IMR-90 (cell line): ENCODE measurements at regions not wholly inside any gene's neighbourhood (a gene's known extent, or its start where the extent isn't known, plus 50 kb on each side); places are given as distances from the start of the nearest gene placed in this dataset.

Experiments used
- ATAC-seq: fragments of 200-7000 bp; cut with Tn5 transposase; 2 replicates; pipeline ENCODE4 v1.9.1; 2020; ENCODE audit warnings: low read depth, mild to moderate bottlenecking, moderate library complexity
- BruUV-seq: library from RNA; stranded (reverse); fragments of 400-500 nt; replicated peaks from 2 replicates; lab custom pipeline; 2021; lab: Mats Ljungman, UMichigan
- CTCF ChIA-PET: fragments of 300-600 bp; formaldehyde crosslinking; extraction: SDS; loops from one replicate; lab custom pipeline; 2021; ENCODE audit warnings: antibody characterized with exemption; lab: Yijun Ruan, JAX
- POLR2A ChIA-PET: fragments of 300-600 bp; sonication (Branson Sonifier 250); formaldehyde crosslinking; loops from one replicate; lab custom pipeline; 2022; ENCODE audit warnings: antibody characterized with exemption; ENCODE audit not compliant: unreplicated experiment; lab: Charles Lee
- DNase-seq: peaks from one replicate; pipeline ENCODE4 v3.0.0; 2013
- H2AFZ ChIP-seq: replicated peaks from 2 replicates; pipeline ENCODE3; 2013; ENCODE audit warnings: low read length, mild to moderate bottlenecking; ENCODE audit not compliant: poor library complexity
- H2AK5ac ChIP-seq: 2 replicates; pipeline ENCODE4 v1.6.1; 2013; ENCODE audit warnings: low read depth, low read length, inconsistent platforms
- H2AK9ac ChIP-seq: replicated peaks from 2 replicates; pipeline ENCODE3; 2013; ENCODE audit warnings: mild to moderate bottlenecking, low read depth, low read length, moderate library complexity; ENCODE audit not compliant: poor library complexity
- H2BK120ac ChIP-seq: 2 replicates; pipeline ENCODE4 v1.6.1; 2013; ENCODE audit warnings: low read depth, low read length, inconsistent platforms
- H2BK15ac ChIP-seq: 3 replicates; pipeline ENCODE4 v1.6.1; 2013; ENCODE audit warnings: low read depth, low read length, inconsistent platforms
- H2BK20ac ChIP-seq: 2 replicates; pipeline ENCODE4 v1.6.1; 2013; ENCODE audit warnings: low read depth, mild to moderate bottlenecking, inconsistent platforms, low read length, moderate library complexity
- H2BK5ac ChIP-seq: 2 replicates; pipeline ENCODE4 v1.6.1; 2013; ENCODE audit warnings: mild to moderate bottlenecking, low read depth, low read length, inconsistent platforms; ENCODE audit not compliant: poor library complexity, severe bottlenecking
- H3K14ac ChIP-seq: replicated peaks from 2 replicates; pipeline ENCODE4 v1.6.1; 2013; ENCODE audit warnings: low read depth, low read length, inconsistent platforms
- H3K18ac ChIP-seq: 2 replicates; pipeline ENCODE4 v1.6.1; 2013; ENCODE audit warnings: low read depth, low read length, control low read depth
- H3K23ac ChIP-seq: 2 replicates; pipeline ENCODE4 v1.6.1; 2013; ENCODE audit warnings: low read depth, low read length, inconsistent platforms
- H3K27ac ChIP-seq: 2 replicates; pipeline ENCODE4 v1.5.1; 2013; ENCODE audit warnings: mild to moderate bottlenecking, control low read depth, low read length; ENCODE audit not compliant: insufficient read depth
- H3K27me3 ChIP-seq: 2 replicates; pipeline ENCODE4 v1.6.1; 2013; ENCODE audit warnings: low read length; ENCODE audit not compliant: control insufficient read depth, insufficient read depth
- H3K36me3 ChIP-seq: 2 replicates; pipeline ENCODE4 v1.6.1; 2013; ENCODE audit warnings: low read length, mixed read lengths; ENCODE audit not compliant: control insufficient read depth, insufficient read depth
- H3K4ac ChIP-seq: 2 replicates; pipeline ENCODE4 v1.6.1; 2013; ENCODE audit warnings: low read depth, low read length, inconsistent platforms
- H3K4me1 ChIP-seq: 2 replicates; pipeline ENCODE4 v1.6.1; 2013; ENCODE audit warnings: low read length, mixed read lengths; ENCODE audit not compliant: control insufficient read depth, insufficient read depth
- H3K4me2 ChIP-seq: 2 replicates; pipeline ENCODE4 v1.6.1; 2013; ENCODE audit warnings: low read depth, mild to moderate bottlenecking, control low read depth, low read length, moderate library complexity
- H3K4me3 ChIP-seq: 2 replicates; pipeline ENCODE4 v1.5.1; 2013; ENCODE audit warnings: low read depth, mild to moderate bottlenecking, control low read depth, low read length, moderate library complexity; ENCODE audit not compliant: insufficient read depth
- H3K56ac ChIP-seq: 2 replicates; pipeline ENCODE4 v1.6.1; 2013; ENCODE audit warnings: low read length, inconsistent platforms; ENCODE audit not compliant: insufficient read depth; ENCODE audit errors: extremely low read depth
- H3K79me1 ChIP-seq, 2 experiments: 2 replicates each; pipeline ENCODE4 v1.6.1; 2013; ENCODE audit warnings: low read length in 2 of 2, inconsistent platforms in 1 of 2, low read depth in 1 of 2
- H3K9ac ChIP-seq: 2 replicates; pipeline ENCODE4 v1.6.1; 2013; ENCODE audit warnings: low read depth, low read length, control low read depth
- H3K9me1 ChIP-seq: 2 replicates; pipeline ENCODE4 v1.6.1; 2013; ENCODE audit warnings: low read length, inconsistent platforms; ENCODE audit not compliant: insufficient read depth
- H3K9me3 ChIP-seq: 2 replicates; pipeline ENCODE4 v1.6.1; 2013; ENCODE audit warnings: low read length; ENCODE audit not compliant: control insufficient read depth, insufficient read depth
- H4K20me1 ChIP-seq: 2 replicates; pipeline ENCODE4 v1.6.1; 2013; ENCODE audit warnings: low read length, inconsistent platforms; ENCODE audit not compliant: insufficient read depth
- H4K5ac ChIP-seq: 2 replicates; pipeline ENCODE4 v1.6.1; 2013; ENCODE audit warnings: mild to moderate bottlenecking, low read depth, low read length, control low read depth
- H4K8ac ChIP-seq, 2 experiments: 2 replicates each; pipeline ENCODE4 v1.6.1; 2013; ENCODE audit warnings: low read depth in 2 of 2, low read length in 2 of 2, control low read depth in 1 of 2, inconsistent platforms in 1 of 2
- H4K91ac ChIP-seq: 2 replicates; pipeline ENCODE4 v1.6.1; 2013; ENCODE audit warnings: low read depth, low read length, inconsistent platforms; ENCODE audit not compliant: insufficient read depth
- CEBPB ChIP-seq: IDR thresholded peaks from 2 replicates; pipeline ENCODE4 v1.6.1; 2012; ENCODE audit warnings: low read depth, low read length, improper control_type of control experiment
- ELK1 ChIP-seq: fragments of 150-350 bp; IDR thresholded peaks from 2 replicates; pipeline ENCODE4 v1.6.1; 2016; ENCODE audit warnings: low read depth, mild to moderate bottlenecking, low read length, moderate library complexity, borderline replicate concordance
- MAFK ChIP-seq: IDR thresholded peaks from 2 replicates; pipeline ENCODE4 v1.6.1; 2012; ENCODE audit warnings: low read depth, low read length, improper control_type of control experiment
- NFE2L2 ChIP-seq: fragments of 150-350 bp; IDR thresholded peaks from 2 replicates; pipeline ENCODE4 v1.6.1; 2016; ENCODE audit warnings: low read depth, mild to moderate bottlenecking, low read length
- RAD21 ChIP-seq: IDR thresholded peaks from 2 replicates; pipeline ENCODE4 v1.6.1; 2012; ENCODE audit warnings: low read length, improper control_type of control experiment
- RCOR1 ChIP-seq: IDR thresholded peaks from 2 replicates; pipeline ENCODE4 v1.6.1; 2012; ENCODE audit warnings: mild to moderate bottlenecking, low read length, improper control_type of control experiment; ENCODE audit not compliant: insufficient replicate concordance
- RFX5 ChIP-seq: IDR thresholded peaks from 2 replicates; pipeline ENCODE4 v1.8.0; 2012; ENCODE audit warnings: low read depth, mild to moderate bottlenecking, low read length, moderate library complexity
- USF2 ChIP-seq: fragments of 150-350 bp; IDR thresholded peaks from 2 replicates; pipeline ENCODE4 v1.6.1; 2017; ENCODE audit warnings: mild to moderate bottlenecking, antibody characterized with exemption, low read length, low read depth
- WGBS, 2 experiments: methylation state at CpG; one replicate each; pipeline versions ENCODE4 v1.1.5 to v1.1.7; 2013; ENCODE audit warnings: missing lambda C conversion rate in 2 of 2; ENCODE audit not compliant: insufficient read length in 1 of 2; ENCODE audit errors: extremely low coverage in 2 of 2; 5-methylcytosine and 5-hydroxymethylcytosine counted together
- dilution Hi-C: fragments of 300-500 bp; cut with HindIII; formaldehyde crosslinking; loops from one replicate; pipeline ENCODE4 v1.14.3; 2018; ENCODE audit warnings: low sequenced_read_pairs; ENCODE audit not compliant: unreplicated experiment
- in situ Hi-C: fragments of 300-500 bp; cut with MboI; formaldehyde crosslinking; loops from 3 replicates; pipeline ENCODE4 v1.14.3; 2019; ENCODE audit warnings: low sequenced_read_pairs, inconsistent platforms, mixed read lengths
- intact Hi-C: fragments of 100-400 bp; cut with micrococcal nuclease; formaldehyde crosslinking; loops from 2 replicates; pipeline ENCODE4 v1.10.0; 2022

GRCh38 chr2:175560521-175561169 lies 379.1 kb upstream of the ATP5MC3 start:
- ChIA-PET CTCF (no interaction called here), POLR2A (no interaction called here)
- H3K27ac ChIP-seq, result no peak overlapping the region
- no peak overlapping the region for H2AFZ ChIP-seq
- dilution Hi-C loops, result no loop called here
- ATAC-seq, result no peak
- H3K56ac ChIP-seq, result no peak overlapping the region
- TF ChIP-seq RFX5 (no peak), NFE2L2 (no peak), RCOR1 (no peak), MAFK (no peak), USF2 (no peak), ELK1 (no peak), RAD21 (no peak), CEBPB (no peak)
- H3K23ac ChIP-seq, result no peak overlapping the region
- H4K8ac ChIP-seq, result no peak overlapping the region
- H3K18ac ChIP-seq, result no peak overlapping the region
- no peak overlapping the region for H3K4me2 ChIP-seq
- BruUV-seq, result no TSS peak
- no peak overlapping the region for H2BK5ac ChIP-seq
- no peak overlapping the region for H2AK9ac ChIP-seq
- no peaks in the 10 kb centered on the region for H3K4me1 ChIP-seq
- intact Hi-C loops, result no loop called here
- H2AK5ac ChIP-seq, result no peak overlapping the region
- H2BK120ac ChIP-seq, result no peak overlapping the region
- WGBS, 2 experiments, result 100% methylated on average over 1 of the region's 5 CpGs; no CpG with 5 or more reads in 1 of the 2 experiments
- no peak overlapping the region for H4K91ac ChIP-seq
- no peaks in the 10 kb centered on the region for H3K79me1 ChIP-seq
- no peaks in the 10 kb centered on the region for H3K9me3 ChIP-seq
- no peak overlapping the region for H3K4ac ChIP-seq
- H3K9me1 ChIP-seq, result no peaks in the 10 kb centered on the region
- H3K27me3 ChIP-seq, result no peaks in the 10 kb centered on the region; the same call in 1 of the 2 replicates
- no peak overlapping the region for H3K14ac ChIP-seq
- no peak overlapping the region for H3K4me3 ChIP-seq
- H2BK20ac ChIP-seq, result no peak overlapping the region
- no peak overlapping the region for H4K5ac ChIP-seq
- in situ Hi-C loops, result no loop called here
- H3K36me3 ChIP-seq, result no peaks in the 10 kb centered on the region
- H4K20me1 ChIP-seq, result no peaks in the 10 kb centered on the region
- no peak overlapping the region for H2BK15ac ChIP-seq
- DNase-seq, result no peak
- H3K9ac ChIP-seq, result no peak overlapping the region
